ENCODE measurements at regions not wholly inside any gene's neighbourhood (a gene's known extent, or its start where the extent isn't known, plus 50 kb on each side); places are given as distances from the start of the nearest gene placed in this dataset.

GRCh38 chr16:6492742-6493141, 839.9 kb upstream of the RBFOX1 start:
- no peak for DNase-seq

- DNase-seq, result no peak
Measured at GRCh38 chr16:6484935-6485334, 847.7 kb upstream of the RBFOX1 start.

GRCh38 chr16:6484081-6484480, 848.6 kb upstream of the RBFOX1 start:
- DNase-seq, result no peak

GRCh38 chr16:6483469-6484033, 849.1 kb upstream of the RBFOX1 start:
- no peak for DNase-seq

DNA sequence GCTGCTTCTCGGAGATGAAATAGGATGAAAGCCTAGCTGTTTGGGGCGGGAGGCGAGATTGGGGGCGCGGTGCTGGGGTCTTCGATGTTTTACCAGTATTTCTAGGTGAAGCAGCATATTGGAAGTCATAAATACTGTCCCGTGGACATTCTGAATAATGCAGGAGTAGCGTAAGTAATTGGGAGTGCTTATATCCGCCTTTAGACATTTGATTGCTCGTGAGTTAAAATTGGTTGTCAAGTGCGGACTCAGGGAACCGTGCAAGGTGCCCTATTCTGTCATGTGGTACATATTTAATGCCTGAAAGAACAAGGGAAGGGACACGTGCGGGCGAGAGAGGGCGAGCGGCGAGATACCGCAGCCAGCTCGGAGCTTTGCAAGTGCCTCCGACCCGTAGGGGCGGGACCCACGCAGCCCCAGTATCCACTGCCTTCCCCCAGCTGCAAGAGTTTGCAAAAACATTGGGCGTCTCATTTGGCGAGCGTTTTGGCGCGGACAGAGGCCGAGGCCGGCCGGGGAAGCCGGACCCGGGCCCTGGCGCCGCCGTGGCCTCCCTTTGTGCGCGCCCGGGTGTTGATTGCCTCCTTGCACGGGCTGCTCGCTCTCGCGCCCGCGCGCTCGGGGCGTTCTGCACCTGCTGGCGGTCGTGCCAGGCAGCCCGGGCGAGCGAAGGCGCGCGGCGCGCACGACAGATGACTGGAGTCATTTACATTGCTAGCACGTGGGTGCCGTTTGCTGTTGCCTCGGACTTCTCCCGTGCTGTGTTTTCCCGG, 849.8 kb upstream of the RBFOX1 start:
- DNase-seq, result no peak

- DNase-seq, result no peak
Measured at GRCh38 chr16:6481894-6482293, 850.8 kb upstream of the RBFOX1 start.

DNA sequence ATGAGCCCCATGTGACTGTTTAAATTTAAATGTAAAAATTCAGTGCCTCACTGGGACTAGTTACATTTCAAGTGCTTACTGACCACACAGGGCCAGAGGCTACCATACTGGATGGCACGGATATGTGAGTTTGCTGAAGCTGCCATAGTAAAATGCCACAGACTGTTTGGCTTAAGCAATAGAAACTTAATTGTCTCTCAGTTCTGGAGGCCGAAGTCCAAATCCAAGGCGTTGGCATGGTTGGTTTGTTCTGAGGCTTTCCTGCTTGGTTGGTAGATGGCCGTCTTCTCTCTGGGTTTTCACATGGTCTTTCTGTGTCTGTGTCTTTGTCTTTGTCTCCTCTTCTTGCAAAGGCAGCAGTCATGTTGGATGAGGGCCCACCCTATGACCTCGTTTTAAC, 878.9 kb upstream of the RBFOX1 start:
- no peak for DNase-seq

DNA sequence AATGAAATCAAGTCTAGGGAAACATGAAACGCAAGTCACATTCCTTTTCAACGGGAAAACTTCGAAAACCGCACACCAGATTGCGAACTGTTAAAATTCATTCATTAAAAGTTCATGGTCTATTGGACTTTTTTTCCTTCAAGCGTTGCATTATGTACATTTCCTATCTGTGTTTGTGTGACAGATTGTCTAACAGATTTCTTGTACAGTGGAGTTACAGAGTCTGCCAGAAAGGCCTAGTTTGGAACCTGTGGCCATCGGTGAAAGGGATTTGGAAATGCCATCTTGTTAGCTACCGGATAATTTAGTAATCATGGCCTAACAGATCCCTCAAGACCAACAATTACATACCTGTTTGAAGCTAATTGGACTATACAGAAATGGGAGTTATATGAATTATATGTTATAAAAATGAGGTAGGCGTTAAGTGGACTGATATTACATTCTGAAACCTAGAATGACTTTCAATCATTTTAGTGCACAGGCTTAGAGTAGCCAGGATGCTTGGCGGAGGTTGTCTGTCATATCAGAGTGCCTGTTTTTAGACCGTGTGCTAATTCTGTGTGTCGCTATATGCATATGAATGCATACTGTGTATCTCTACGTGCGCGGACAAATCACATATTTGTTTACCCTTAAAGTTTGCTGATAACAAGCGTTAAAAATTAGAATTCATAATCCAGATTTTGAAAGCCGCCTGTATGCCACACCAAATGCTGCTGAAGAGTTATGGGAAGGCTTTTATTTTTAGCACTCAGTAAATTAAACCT, 885.4 kb upstream of the RBFOX1 start:
- no peak for DNase-seq

DNA sequence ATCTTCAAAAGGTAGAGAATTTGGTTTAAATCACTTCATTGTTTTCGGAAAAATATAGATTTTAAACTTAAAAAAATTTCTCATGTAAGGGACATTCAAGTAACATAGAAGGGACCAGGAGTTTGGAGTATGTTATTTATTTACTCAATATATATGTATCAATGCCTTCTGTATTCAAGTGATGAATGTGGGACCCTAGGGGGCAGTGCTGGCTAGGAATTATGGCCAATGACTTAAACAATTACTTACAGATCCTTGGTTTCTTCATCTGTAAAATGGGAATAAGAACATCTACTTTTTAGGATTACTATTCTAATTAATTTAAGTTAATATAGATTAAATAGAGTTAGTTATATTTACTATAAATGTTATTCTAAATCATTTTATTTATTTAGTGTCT, 886.3 kb upstream of the RBFOX1 start:
- DNase-seq, result no peak

- DNase-seq, result no peak
Measured at GRCh38 chr16:6439129-6439528, 893.5 kb upstream of the RBFOX1 start.

- DNase-seq, result no peak
Measured at GRCh38 chr16:6428861-6429260, 903.8 kb upstream of the RBFOX1 start.

- DNase-seq, result no peak
Measured at GRCh38 chr16:6427621-6428020, 905.0 kb upstream of the RBFOX1 start.

DNA sequence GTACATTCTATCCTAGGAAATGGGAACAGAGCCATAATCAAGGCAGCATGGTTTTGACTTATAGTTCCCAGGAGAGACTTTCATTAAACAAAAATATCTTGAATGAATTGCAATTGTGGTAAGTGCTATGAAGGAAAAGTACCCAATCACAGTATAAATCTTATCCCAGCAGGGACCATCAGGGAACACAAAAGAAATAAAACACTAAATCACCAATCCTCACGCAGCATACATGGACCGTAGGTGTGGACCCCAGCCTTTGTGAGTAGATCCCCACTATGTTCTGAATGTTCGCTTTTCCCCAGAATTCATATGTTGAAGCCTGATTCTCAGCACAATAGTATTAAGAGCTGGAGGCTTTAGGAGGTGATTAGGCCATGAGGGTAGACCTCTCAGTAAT, 925.0 kb upstream of the RBFOX1 start:
- DNase-seq, result no peak

GRCh38 chr16:6406028-6406427, 926.6 kb upstream of the RBFOX1 start:
- no peak for DNase-seq

GRCh38 chr16:6382924-6383459, 949.7 kb upstream of the RBFOX1 start:
- DNase-seq, result no peak

GRCh38 chr16:6381896-6382295, 950.7 kb upstream of the RBFOX1 start:
- DNase-seq, result no peak

DNA sequence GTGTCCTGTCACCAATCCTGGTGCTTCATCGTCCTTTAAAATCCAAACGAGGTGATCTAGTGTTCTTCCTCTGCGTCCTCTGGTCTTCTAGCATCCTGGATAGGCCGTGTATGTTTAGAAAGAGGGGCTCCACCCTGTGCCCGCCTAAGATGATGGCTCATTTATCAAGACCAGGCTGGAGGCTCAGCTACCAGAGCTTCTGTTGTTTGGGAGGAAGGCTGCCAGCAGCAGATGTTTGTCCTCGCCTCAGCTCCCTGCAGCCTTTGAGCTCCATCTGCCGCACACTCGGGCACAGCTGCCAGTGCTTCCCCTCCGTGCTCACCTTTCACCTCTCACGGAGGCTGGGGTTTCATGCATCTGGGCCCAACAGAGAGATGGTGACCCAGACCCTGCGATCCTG, 954.7 kb upstream of the RBFOX1 start:
- no peak for DNase-seq

DNA sequence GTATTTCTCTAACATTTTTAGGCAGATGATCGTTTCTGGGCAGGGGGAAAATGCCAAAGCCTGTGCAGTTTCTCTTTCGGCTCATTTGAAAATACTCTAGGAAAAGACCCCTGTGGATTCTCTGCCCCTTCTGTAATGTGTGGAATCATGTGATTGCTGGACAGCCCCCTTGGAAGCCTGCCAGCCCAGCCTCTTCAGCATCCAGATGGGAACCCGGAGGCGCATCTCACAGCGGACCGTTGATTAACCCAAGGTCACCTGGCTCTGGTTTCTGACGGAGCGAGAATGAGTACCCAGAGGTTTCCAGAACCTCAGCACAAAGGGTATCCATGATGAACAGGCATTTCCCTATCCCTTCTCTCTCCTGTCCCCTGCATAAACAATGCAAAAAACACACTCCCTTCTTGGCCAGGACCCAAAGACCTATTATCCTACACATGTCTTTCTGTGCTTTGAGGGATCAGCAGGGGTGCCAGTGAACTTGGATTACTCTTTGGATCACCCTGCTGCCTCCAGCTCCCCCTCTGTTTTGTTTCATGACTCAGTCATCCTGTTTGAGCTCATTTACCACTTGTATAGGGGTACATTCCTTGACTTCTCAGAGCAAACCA, 957.1 kb upstream of the RBFOX1 start:
- DNase-seq, result no peak

DNA sequence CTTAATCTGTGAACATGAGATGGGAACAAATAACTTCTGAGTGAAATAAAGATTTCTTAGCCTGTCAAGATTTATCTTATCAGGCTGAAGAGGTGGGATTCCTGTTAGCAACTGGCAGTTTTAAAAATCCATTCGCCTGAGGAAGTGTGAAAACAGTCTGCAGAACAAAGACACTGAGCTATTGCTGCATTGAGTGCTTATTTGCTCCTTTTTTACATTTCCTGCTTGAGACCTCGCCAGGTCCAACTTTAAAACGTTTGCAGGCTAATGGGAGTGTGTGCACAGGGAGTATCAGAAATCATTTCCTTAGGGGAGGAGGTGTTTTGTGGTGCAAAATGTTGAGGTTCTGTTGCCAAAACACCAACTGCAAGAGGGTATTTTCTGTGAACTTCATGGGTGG, 957.8 kb upstream of the RBFOX1 start:
- DNase-seq, result no peak

GRCh38 chr16:6364846-6365245, 967.8 kb upstream of the RBFOX1 start:
- no peak for DNase-seq

- DNase-seq, result no peak
Measured at GRCh38 chr16:6363896-6364607, 968.6 kb upstream of the RBFOX1 start.

GRCh38 chr16:6363396-6363795, 969.2 kb upstream of the RBFOX1 start:
- no peak for DNase-seq

- DNase-seq, result no peak
Measured at GRCh38 chr16:6362321-6362720, 970.3 kb upstream of the RBFOX1 start.

Measured in MV-4-11 (cell line).